ENCODE measurements at regions not wholly inside any gene's neighbourhood (a gene's known extent, or its start where the extent isn't known, plus 50 kb on each side); places are given as distances from the start of the nearest gene placed in this dataset.

GRCh38 chr17:37856245-37856644 lies 68.0 kb upstream of the TBC1D3K start:
- Histone ChIP-seq H3K36me3 (ENCODE audit: control insufficient read depth in 2 of 2, insufficient read depth in 2 of 2, low read length in 1 of 2) (no peaks in the 10 kb centered on the region), H3K79me2 (ENCODE audit: control insufficient read depth, insufficient read depth, low read length) (no peaks in the 10 kb centered on the region), H3K4me2 (ENCODE audit: control insufficient read depth, insufficient read depth) (peak overlapping the region; percentile 2; the same call in 1 of the 2 replicates), H3K9ac (ENCODE audit: control insufficient read depth, insufficient read depth, low read length) (no peak overlapping the region), H3K27me3 (replicated peaks in 1 of 2; ENCODE audit: control insufficient read depth in 2 of 2, insufficient read depth in 2 of 2, low read length in 1 of 2) (no peaks in the 10 kb centered on the region), H3K9me3 (replicated peaks; ENCODE audit: control insufficient read depth, insufficient read depth, low read length) (peaks cover 6% of the 10 kb centered on the region), H4K20me1 (ENCODE audit: control insufficient read depth, insufficient read depth) (no peaks in the 10 kb centered on the region), H3K27ac (ENCODE audit: control insufficient read depth, insufficient read depth) (peak overlapping the region; percentile 14; the same call in 1 of the 2 replicates), H3K4me3 (no peak overlapping the region), H2AFZ (ENCODE audit: control insufficient read depth, low read depth, low read length) (peak overlapping the region; percentile 28; the same call in 1 of the 2 replicates), H3K4me1 (ENCODE audit: control insufficient read depth, insufficient read depth, low read length) (peaks cover 6% of the 10 kb centered on the region)
- in situ Hi-C loops (cut with MboI), result no loop called here
- 0% methylated on average over 1 of the region's 1 CpG for WGBS (ENCODE audit: insufficient coverage, insufficient replicate concordance, low lambda C conversion rate, missing lambda C conversion rate)
- TF ChIP-seq RUNX3 (IDR thresholded peaks at IDR 0.05; ENCODE audit: low read length) (peak; percentile 35; the same call in 1 of the 2 replicates), SUZ12 (IDR thresholded peaks at IDR 0.05; ENCODE audit: unreplicated experiment) (no peak), FOXM1 (IDR thresholded peaks at IDR 0.05; ENCODE audit: low read depth, low read length) (no peak), SPI1 (IDR thresholded peaks at IDR 0.05; ENCODE audit: borderline replicate concordance, insufficient read depth, low read depth, low read length) (peak; percentile 20; the same call in 1 of the 2 replicates)
- intact Hi-C loops (cut with micrococcal nuclease; ENCODE audit: unreplicated experiment), result no loop called here
- FAIRE-seq (no peak), ATAC-seq (peak; percentile 79), DNase-seq (ENCODE audit: low read depth, low spot score) (no peak)
- ChIA-PET POLR2A (interaction anchor here (0.6 kb wide), 1 partner anchor 1924 kb away, joined by 4 read pairs; no protein-coding TSS in a partner anchor), SMC1A (ENCODE audit: uncharacterized antibody, unreplicated experiment) (no interaction called here), CTCF (no interaction called here), RAD21 (ENCODE audit: unreplicated experiment) (interaction anchor here (1.4 kb wide), 1 partner anchor 41 kb away, joined by 3 read pairs; no protein-coding TSS in a partner anchor)
- no TSS peak for BruUV-seq (replicated peaks)

GRCh38 chr17:37849617-37849972 lies 74.6 kb upstream of the TBC1D3K start:
- 59% methylated on average over 3 of the region's 3 CpGs for WGBS (ENCODE audit: insufficient coverage, insufficient replicate concordance, low lambda C conversion rate, missing lambda C conversion rate)
- Histone ChIP-seq H3K27ac (ENCODE audit: control insufficient read depth, insufficient read depth) (peak overlapping the region; percentile 57; the same call in 1 of the 2 replicates), H3K79me2 (ENCODE audit: control insufficient read depth, insufficient read depth, low read length) (no peaks in the 10 kb centered on the region), H3K36me3 (ENCODE audit: control insufficient read depth in 2 of 2, insufficient read depth in 2 of 2, low read length in 1 of 2) (no peaks in the 10 kb centered on the region), H2AFZ (ENCODE audit: control insufficient read depth, low read depth, low read length) (peak overlapping the region; percentile 88; the same call in 1 of the 2 replicates), H3K9me3 (replicated peaks; ENCODE audit: control insufficient read depth, insufficient read depth, low read length) (peaks cover 1% of the 10 kb centered on the region; the same call in 2 of the 3 replicates), H3K27me3 (replicated peaks in 1 of 2; ENCODE audit: control insufficient read depth in 2 of 2, insufficient read depth in 2 of 2, low read length in 1 of 2) (no peaks in the 10 kb centered on the region), H3K4me3 (no peak overlapping the region), H3K4me2 (ENCODE audit: control insufficient read depth, insufficient read depth) (no peak overlapping the region), H3K9ac (ENCODE audit: control insufficient read depth, insufficient read depth, low read length) (no peak overlapping the region), H4K20me1 (ENCODE audit: control insufficient read depth, insufficient read depth) (no peaks in the 10 kb centered on the region), H3K4me1 (ENCODE audit: control insufficient read depth, insufficient read depth, low read length) (peaks cover 26% of the 10 kb centered on the region)
- ATAC-seq (no peak; the same call in 2 of the 3 replicates), FAIRE-seq (no peak), DNase-seq (ENCODE audit: low read depth, low spot score) (no peak)
- ChIA-PET CTCF (interaction anchor here (0.5 to 2.5 kb wide), 6 partner anchors 13 to 79 kb away, joined by 3 to 8 read pairs (median 6); no protein-coding TSS in a partner anchor), SMC1A (ENCODE audit: uncharacterized antibody, unreplicated experiment) (interaction anchor here (0.8 to 1.6 kb wide), 7 partner anchors 15 to 110 kb away, joined by 3 to 8 read pairs (median 3); no protein-coding TSS in a partner anchor), POLR2A (no interaction called here), RAD21 (ENCODE audit: unreplicated experiment) (interaction anchor here (1.0 to 2.2 kb wide), 5 partner anchors 12 to 34 kb away, joined by 3 to 5 read pairs (median 5); no protein-coding TSS in a partner anchor)
- intact Hi-C loops (cut with micrococcal nuclease; ENCODE audit: unreplicated experiment), result no loop called here
- no TSS peak for BruUV-seq (replicated peaks)
- in situ Hi-C loops (cut with MboI), result loop anchor here (25.0 kb wide), 1 partner anchor 538 kb away; no protein-coding TSS in a partner anchor
- TF ChIP-seq YBX1 (IDR thresholded peaks at IDR 0.05) (no peak), KLF5 (IDR thresholded peaks at IDR 0.05; ENCODE audit: partially characterized antibody) (no peak), BMI1 (IDR thresholded peaks at IDR 0.05; ENCODE audit: borderline replicate concordance) (no peak), ZNF622 (IDR thresholded peaks at IDR 0.05) (no peak)

All from GM12878 (cell line).